GM21447 (cell line): ENCODE measurements at regions not wholly inside any gene's neighbourhood (a gene's known extent, or its start where the extent isn't known, plus 50 kb on each side); places are given as distances from the start of the nearest gene placed in this dataset.

Experiments
- ATAC-seq: cut with Tn5 transposase; IDR thresholded peaks from one replicate; pipeline ENCODE4 v1.9.1; 2021; ENCODE audit not compliant: unreplicated experiment

DNA sequence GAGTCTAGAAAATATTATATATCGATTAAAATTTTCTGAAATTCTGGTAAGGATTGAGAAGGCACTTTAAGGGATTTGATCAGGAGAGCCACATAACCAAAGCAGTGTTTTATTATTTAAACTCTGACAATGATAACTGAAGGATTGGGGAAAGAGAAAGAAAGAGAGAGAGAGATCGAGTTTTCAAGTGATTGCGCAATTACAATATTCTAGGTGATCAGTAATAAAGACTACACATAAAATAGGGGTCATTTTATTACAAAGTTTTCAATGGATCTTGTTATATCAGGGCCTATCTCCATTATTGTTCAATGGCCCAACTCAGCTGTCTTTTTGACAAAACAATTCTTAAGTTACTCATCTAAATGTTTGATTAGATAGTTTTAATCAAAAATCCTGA lies 541.5 kb upstream of the ZWINT start:
- ATAC-seq, result no peak

DNA sequence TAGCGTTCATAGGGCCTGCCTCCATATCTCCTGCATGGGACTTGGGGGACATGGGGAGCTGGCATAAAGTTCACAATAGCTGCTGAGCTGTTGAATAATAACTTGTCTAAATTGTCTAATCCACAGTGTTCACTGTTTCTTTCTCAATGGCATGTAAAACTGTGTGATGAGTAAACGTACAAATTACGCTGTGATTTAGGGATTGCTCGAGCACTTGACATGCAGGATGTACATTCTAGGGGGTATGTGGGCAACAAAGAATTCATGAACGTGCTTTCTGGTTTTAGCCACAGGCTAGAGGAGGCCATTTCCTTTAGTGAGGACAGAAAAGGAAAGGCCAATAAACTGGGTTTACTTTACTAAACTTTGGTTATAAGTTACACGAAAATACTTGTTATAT lies 534.2 kb upstream of the ZWINT start:
- no peak for ATAC-seq

DNA sequence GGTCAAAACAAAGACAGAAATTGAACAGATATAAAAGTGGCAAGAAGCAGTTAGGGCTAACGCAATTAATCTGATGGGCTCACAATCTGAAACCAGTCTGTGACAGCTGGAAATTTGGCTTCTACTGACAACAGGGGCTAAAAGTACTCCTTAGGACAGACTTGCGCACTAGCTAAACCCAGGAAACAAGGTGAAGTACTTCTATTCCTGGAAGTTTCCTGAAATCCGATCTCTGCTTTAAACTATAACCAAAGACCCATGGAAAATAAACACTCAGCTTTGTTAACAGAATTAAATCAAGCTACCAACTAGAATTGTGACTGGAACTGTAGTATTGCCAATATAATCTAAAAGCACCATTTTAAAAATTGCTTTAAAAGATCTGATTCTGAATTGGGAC lies 520.2 kb upstream of the ZWINT start:
- no peak for ATAC-seq

DNA sequence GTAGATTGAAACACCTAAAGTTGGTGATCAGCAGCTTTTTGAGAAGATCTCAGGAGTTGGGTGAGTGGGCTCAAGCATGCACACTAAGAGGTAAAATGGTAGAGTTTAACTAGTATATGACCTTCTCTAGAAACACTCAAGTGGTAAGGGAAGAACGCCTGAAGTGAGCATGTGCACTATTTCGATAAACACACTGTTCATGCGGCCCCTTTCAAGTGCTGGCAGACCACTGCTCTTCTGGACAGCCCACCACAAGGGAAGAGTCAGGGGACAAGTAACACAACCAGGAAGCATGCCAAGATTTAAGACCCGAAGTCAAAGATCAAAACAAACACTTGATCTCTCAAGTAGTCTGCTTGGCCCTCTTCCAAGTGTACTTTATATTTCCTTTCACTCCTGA lies 519.5 kb upstream of the ZWINT start:
- ATAC-seq, result no peak

DNA sequence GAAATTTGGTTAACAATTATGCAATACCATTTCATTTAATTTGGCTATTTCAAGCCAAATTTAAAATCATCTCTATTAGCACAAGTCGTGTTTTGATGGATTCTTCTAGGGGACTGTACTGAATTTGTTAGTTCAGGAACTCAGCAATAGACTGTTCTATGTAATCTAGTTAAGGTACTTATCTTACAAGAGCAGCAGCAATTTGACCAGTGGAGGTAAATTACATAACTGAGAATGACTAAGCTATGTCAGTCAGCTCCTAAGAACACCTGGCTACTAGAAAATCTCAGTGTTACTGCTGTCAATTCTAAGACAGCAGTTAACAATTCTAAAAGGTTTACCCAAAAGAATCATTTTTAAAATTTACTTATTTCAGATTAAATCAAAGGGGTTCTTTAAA lies 513.9 kb upstream of the ZWINT start:
- ATAC-seq, result no peak

DNA sequence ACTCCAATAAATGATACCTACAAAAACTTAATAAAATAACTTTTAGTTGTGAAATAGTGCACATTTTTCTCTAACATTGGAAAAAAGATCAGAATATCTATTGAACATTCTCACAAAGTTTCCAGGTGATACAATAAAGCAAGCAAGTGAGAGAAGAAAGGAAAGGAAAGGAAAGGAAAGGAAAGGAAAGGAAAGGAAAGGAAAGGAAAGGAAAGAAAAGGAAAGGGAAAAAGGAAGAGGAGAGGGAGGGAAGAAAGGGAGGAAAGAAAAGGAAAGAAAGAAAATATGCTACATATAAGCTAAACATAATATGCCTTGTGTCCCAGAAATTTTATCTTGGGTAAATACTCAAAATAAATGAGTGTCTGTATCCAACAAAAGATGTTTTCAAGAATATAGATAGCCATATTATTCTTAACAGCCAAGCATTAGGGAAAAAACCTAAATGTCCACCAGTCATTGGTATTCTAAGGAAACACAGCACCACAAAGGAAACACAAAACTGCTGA lies 510.2 kb upstream of the ZWINT start:
- ATAC-seq, result no peak

DNA sequence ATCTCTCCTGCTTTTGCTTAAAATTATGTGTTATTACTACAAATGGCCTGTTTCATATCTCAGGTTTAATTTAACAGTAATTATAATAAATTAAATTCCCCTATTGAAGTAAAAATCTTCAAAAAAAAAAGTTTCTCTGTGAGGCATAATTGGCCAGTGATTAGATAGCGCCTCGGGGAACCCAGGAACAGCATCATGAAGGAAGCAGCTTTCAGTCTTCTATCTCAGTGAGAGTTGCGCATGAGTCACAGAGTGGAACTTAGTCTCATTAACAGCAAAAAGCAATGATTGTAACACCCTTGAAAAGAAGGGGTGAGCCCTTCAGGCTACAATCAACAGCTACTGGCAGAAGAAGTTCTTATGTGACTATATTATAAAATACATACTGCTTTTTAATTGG lies 506.2 kb upstream of the ZWINT start:
- no peak for ATAC-seq

DNA sequence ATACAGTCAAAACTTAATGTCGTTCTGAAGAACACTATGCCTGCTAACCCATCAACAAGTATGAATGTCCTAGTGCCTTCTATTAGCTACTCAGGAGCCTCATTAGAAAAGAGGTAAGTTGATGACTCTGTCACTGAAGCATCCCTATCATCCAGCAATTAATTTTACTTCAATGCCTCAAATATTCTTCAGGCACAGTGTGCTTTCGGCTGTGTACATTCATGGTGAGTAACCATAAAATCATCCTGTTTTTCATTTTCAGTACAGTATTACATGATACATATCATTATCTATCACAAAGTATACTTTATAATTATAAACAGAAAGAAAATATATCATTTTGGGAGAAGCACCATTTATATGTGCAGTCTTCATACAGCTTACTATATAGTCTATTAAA lies 495.5 kb upstream of the ZWINT start:
- no peak for ATAC-seq

DNA sequence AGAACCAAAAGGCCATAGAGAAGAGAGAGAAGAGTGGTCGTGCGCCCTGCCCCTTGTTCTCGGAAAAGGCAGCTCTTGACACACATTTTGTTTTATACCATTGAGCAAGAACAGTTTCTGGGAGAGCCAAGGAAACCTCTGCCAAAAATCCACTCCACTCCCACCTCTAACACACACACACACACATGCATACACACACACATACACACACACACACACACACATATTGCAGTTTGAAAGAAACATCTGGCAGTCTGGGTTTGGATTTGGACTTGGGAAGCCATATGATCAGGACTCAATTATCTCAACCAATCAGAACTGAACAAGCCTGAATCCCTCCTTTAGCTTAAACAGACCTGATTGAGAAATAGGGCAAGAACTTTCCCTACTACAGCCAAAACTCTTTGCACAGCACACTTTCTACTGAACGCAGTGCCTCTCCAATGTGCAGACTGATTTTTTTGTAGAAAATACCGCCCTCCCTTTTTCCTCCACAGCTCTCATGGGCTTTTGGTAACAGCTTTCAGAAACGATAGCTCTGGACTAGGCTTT lies 484.0 kb upstream of the ZWINT start:
- ATAC-seq, result no peak

DNA sequence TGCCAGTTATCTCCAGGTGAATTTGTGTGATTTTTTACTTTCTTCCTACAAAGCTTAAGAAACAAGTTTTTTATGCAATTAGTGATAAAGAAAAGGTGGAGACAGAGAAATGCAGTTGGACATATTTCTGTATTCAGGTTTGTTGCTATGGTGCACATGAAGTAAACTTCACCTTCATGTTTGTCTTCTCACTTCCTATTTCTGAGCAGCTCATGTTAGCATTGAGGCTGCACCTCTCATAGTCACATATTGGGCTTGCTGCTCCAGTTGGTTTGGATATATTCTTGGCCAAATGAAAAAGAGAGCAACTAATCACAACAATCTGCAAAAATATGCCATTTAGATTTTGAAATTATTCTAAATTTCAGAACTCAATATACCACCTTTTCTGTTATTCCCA lies 475.6 kb upstream of the ZWINT start:
- no peak for ATAC-seq

DNA sequence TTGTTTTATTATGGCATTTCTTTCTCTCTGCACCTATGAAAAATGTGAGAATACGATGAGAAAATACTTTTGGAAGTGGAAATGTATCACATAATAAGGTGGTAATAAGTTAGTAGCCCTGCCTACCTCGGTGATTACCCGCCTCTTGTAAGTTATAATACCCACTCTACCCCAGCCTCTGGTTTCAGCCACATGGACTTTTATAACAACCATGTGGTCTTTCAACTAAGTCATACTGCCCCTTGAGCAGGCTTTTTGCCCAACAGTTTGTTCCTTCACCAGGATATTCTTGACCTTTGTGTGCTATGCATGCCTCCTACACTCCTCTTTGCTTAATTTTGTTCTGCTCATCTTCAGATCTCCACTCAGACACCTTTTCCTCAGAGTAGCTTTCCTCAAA lies 470.6 kb upstream of the ZWINT start:
- no peak for ATAC-seq

DNA sequence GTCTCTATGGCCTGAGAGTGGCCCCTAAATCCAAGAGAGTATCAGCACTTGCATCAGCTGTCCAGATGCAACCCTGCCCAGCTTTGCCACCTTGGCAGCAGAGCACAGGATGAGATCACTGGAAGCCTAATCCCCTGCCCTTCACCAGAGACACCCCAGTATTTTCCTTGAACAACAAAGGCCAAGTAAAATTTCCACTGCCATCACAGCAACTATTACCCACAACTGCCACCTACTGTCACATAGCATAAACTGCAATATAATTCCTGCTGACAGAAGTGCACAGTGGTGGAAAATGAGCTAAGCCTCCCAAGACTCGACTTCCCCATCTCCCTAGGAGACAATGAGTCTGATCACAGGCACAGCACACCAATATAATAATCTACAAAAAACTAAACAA lies 462.8 kb upstream of the ZWINT start:
- no peak for ATAC-seq

DNA sequence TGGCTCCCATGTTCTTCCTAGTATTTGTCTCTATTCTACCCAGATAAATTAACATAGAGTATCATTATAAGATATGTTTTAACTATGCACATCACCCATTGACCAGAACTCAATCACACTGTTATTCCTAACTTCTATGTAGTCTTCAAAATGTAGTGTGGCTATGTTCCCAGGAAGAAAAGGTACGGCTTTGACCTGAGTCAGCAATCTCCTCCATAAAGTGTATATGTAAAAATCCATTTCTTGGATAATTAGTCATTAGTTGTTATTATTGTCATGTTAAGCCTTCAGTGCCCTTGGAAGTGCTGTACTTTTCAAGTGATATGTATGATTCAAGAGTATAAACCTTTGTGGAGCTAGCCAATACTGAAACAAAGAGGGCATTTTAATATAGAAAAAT lies 444.0 kb upstream of the ZWINT start:
- no peak for ATAC-seq

DNA sequence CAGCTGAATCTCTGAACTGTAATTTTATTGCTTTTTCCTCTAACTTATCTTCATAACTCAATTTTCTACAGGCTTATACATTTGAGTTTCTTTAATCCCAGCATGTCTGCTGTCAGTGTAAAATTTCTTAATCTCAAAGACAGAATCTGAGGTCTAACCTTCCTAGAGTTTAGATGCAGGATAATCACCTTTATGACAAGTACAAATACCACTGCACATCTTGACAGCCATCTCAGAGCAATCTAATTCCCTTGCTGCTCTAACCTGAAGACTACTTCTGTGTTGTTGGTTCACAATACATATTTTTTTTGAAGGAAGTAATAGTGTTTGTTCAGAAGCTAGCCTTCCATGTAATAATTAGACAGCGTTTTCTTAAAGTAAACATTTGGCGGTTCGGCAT lies 424.2 kb upstream of the ZWINT start:
- ATAC-seq, result no peak

DNA sequence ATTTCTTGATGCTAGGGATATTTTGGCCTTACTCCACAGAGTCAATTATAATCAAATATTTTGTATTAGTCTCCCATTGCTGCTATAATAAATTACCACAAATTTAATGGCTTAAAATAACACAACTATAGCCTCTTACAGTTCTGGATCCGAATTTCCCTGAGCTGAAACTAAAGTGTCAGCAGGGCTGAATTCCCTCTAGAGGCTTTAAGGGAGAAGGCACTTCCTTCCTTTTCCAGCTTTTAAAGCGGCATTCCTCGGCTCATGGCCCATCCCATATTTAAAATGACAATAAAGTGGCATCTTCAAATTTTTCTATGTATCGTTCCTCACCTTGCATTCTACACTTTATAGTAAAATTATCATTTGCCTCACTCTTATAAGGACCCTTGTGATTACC lies 421.4 kb upstream of the ZWINT start:
- no peak for ATAC-seq

DNA sequence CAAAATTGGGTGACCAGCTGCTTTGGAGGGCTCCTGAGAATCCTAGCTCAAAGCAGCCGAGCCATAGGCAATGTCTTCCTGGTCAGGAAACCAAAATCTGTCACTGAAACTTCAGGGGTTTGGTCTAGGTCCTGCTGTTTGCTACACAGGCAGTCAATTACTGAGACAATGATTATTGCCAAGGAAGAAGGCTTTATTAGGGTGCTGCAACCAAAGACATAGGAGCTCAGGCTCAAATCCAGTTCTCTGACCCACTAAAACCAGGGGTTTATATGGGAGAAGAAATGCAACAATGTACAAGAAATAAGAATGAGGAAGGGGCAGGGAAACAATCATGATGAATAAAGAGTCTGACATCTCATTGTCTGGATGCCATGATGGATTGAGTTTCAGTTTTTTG lies 410.3 kb upstream of the ZWINT start:
- ATAC-seq, result no peak

DNA sequence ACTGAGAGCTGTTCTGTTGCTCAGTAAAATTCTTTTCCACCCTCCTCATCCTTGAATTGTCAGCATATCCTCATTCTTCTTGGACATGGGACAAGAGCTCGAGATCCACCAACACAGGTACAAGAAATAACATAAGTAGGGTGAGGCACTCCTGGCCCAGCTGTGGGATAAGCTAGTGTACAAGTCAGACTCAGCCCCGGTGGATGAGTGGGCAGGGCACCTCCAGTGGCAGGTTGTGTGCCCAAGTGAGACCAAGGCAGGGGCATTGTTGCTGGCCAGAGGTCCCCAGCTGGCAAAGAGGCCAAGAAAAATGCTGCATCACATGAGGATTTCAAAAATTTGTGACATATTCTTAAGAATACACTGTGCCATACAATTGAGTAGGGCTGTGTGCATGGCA lies 402.0 kb upstream of the ZWINT start:
- ATAC-seq, result no peak

DNA sequence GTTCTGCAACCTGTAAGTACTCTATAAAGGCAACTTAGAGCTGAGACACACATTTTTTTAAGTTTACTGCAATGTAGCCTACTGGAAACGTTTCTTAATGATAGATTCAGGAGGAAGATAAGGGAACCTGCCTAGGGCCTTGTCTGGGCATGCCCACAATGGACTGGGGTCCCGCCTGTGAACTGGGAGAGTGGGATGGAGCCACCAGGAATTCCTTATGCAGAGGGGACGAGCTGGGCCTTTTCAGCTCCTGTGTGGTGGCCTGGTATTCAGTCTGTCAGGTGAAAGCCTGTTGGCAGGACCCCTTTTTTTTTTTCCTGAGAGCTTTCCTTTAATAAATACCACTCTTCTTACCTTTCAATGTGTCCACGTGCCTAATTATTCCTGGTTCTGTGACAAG lies 384.4 kb upstream of the ZWINT start:
- no peak for ATAC-seq

DNA sequence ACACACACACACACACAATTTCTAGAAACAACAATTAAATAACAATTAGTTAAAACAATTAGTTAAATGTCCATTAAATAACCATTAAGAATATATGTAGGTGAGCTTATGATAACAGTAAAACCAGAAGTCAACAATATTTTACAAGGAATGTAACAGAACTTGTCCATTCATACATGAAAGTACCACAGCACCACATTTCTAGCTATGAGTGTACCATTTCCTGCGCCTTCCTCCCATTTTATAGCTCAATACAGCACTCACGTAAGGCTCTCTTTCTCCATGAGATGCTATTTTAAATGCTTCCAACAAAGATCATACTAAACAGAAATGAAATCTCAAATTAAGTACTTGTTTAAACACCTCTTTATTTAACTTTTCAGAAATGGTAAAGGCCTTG lies 367.3 kb upstream of the ZWINT start:
- ATAC-seq, result no peak

DNA sequence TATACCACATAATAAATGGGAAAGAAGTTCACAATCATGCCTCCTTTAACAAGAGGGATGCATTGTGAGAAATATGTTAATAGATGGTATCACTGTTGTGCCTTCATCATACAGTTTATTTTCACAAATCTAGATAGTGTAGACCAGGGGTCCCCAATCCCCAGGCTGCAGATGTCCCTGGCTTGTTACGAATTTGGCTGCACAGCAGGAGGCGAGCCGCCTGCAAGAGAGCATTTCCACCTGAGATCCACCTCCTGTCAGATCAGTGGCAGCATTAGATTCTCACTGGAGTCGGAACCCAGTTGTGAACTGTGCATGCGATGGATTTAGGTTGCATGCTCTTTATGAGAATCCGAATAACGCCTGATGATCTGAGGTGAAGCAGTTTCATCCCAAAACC lies 361.9 kb upstream of the ZWINT start:
- no peak for ATAC-seq

DNA sequence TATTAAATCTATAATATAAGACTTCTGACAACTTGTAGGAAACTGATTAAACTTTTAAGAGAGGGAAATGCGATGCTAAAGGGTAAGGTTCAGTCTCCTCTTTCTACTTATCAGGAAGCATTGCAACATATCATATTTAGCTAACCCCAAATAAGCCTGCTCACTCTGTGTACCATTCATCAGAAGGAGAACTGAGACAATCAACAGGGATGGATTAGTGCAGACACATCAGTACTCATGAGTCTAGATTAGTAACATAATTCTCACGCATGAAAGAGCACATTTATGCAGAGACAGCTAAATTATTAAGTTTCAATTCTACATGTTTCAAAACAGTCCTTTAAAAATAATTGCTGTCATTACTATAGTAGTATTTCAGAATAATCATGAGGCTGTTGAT lies 354.2 kb upstream of the ZWINT start:
- no peak for ATAC-seq

DNA sequence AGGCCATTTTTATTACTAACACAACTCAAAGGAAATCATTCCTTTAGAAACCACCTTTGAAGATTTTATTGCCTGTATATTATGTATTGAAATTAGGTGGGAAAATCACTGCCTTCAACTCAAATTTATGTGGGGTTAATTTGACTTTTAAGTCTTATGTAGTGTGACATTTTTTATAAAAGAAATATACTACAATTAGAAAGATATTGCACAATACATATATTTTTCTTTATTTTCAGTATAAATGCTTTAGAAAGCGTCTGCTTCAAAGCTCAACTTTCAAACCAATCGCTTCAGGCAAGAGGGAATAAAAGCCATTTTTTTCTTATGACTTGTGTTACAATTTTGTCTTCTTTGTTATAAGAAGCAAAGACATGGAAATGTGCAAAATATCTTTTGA lies 337.4 kb upstream of the ZWINT start:
- ATAC-seq, result no peak

DNA sequence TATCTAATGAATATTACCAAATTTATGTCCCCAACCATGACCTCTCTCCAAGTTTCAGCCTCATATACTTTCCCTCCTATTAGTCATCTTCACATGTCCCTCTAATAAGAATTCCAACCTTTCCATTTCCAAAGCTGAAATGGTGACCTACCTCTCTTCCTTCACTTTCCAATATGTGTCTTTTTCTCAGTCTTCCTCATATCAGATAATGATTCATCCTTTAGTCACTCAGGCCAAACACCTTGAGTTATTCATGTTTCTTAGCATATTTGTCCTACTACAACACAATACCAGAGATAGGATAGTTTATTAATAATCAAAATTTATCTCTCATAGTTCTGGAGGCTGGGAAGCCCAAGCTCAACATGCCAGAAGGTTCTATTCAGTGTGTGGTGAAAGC lies 318.5 kb upstream of the ZWINT start:
- ATAC-seq, result no peak
